Hepatocyte (in vitro differentiated cells): ENCODE measurements at regions not wholly inside any gene's neighbourhood (a gene's known extent, or its start where the extent isn't known, plus 50 kb on each side); places are given as distances from the start of the nearest gene placed in this dataset.

Experiments used
- DNase-seq: peaks from one replicate; pipeline ENCODE4 v3.0.0-alpha.2; 2016; ENCODE audit warnings: low spot score
- H2AFZ ChIP-seq: fragments of 200-600 bp; sonication (generic); 2 replicates; pipeline ENCODE4 v1.6.0; 2016; ENCODE audit warnings: antibody characterized with exemption, mild to moderate bottlenecking
- H3K27ac ChIP-seq: fragments of 200-600 bp; sonication (generic); 2 replicates; pipeline ENCODE4 v1.5.1; 2016; ENCODE audit warnings: mild to moderate bottlenecking
- H3K27me3 ChIP-seq: fragments of 200-600 bp; sonication (generic); 2 replicates; pipeline ENCODE4 v1.6.1; 2016
- H3K36me3 ChIP-seq: fragments of 200-600 bp; sonication (generic); replicated peaks from 2 replicates; pipeline ENCODE4 v1.5.1; 2016; ENCODE audit warnings: low read depth; ENCODE audit not compliant: insufficient read depth
- H3K4me1 ChIP-seq: fragments of 200-600 bp; sonication (generic); 2 replicates; pipeline ENCODE4 v1.5.1; 2016; ENCODE audit warnings: mild to moderate bottlenecking, moderate library complexity; ENCODE audit not compliant: insufficient read depth
- H3K4me2 ChIP-seq: fragments of 200-600 bp; sonication (generic); 2 replicates; pipeline ENCODE4 v1.6.0; 2016
- H3K4me3 ChIP-seq: fragments of 200-600 bp; sonication (generic); 2 replicates; pipeline ENCODE4 v1.5.1; 2016; ENCODE audit warnings: mild to moderate bottlenecking
- H3K79me2 ChIP-seq: fragments of 200-600 bp; sonication (generic); 2 replicates; pipeline ENCODE4 v1.6.0; 2017; ENCODE audit warnings: mild to moderate bottlenecking
- H3K9me2 ChIP-seq: fragments of 200-600 bp; sonication (generic); replicated peaks from 2 replicates; pipeline ENCODE4 v1.6.0; 2017; ENCODE audit warnings: mild to moderate bottlenecking; ENCODE audit not compliant: insufficient read depth
- H3K9me3 ChIP-seq: fragments of 200-600 bp; sonication (generic); 2 replicates; pipeline ENCODE4 v1.5.1; 2016; ENCODE audit warnings: low read depth, mild to moderate bottlenecking
- H4K20me1 ChIP-seq: fragments of 200-600 bp; sonication (generic); 2 replicates; pipeline ENCODE4 v1.6.0; 2016; ENCODE audit warnings: mild to moderate bottlenecking; ENCODE audit not compliant: insufficient read depth, poor library complexity, severe bottlenecking
- EZH2 ChIP-seq: fragments of 200-600 bp; sonication (generic); IDR thresholded peaks from 2 replicates; pipeline ENCODE4 v1.6.1; 2016; ENCODE audit warnings: antibody characterized with exemption, mild to moderate bottlenecking, borderline replicate concordance
- EZH2phosphoT487 ChIP-seq: fragments of 200-600 bp; sonication (generic); IDR thresholded peaks from one replicate; pipeline ENCODE4 v1.6.1; 2018; ENCODE audit warnings: antibody characterized with exemption, mild to moderate bottlenecking, low read depth, moderate library complexity; ENCODE audit not compliant: unreplicated experiment, severe bottlenecking
- WGBS: methylation state at CpG from one replicate; pipeline ENCODE4 v1.1.6; 2016; ENCODE audit warnings: low lambda C conversion rate; ENCODE audit errors: missing lambda C conversion rate; 5-methylcytosine and 5-hydroxymethylcytosine counted together
- TF ChIP-seq, protein P1 (sequence below): fragments of 200-600 bp; sonication (generic); IDR thresholded peaks from 2 replicates; pipeline ENCODE4 v1.5.1; 2016; ENCODE audit warnings: antibody characterized with exemption, mild to moderate bottlenecking; ENCODE audit not compliant: poor library complexity

DNA sequence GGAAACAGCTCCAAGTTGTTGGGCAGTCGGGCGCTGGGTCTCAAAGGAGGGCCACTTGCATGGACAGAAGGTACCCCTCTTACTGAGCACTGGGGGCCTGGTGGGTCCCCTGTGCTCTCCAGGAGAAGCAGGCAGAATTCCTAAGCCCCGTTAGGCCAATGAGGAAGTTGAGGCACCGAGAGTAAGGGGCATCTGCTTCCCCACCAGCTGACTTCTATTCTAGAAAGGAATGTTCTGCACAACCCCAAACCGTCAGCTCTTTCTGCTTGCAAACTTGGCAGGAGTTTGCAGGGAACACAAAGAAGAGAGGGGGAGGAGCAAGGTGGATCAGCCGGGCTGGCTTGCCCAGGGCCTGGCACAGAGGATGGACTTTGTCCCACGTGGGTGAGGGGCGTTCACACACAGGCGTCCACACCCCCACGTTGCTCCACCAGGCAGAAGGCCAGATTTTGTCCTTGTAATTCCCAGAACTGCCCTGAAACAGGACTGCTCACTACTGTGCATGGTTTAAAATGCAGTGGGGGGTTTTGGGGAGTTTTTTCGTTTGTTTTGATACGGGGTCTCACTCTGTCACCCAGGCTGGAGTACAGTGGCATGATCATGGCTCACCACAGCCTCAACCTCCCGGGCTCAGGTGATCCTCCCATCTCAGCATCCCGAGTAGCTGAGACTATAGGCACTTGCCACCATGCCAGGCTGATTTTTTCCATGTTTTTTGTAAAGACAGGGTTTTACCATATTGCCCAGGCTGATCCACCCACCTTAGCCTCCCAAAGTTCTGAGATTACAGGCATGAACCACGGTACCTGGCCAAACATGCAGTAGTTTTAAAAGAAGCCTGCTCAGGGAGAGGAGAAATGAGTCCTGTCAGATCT lies 93.3 kb downstream of the SNX5 start:
- peak overlapping the region; percentile 65 for H2AFZ ChIP-seq
- H3K4me1 ChIP-seq: peaks cover 48% of the 10 kb centered on the region
- 40% methylated on average over 15 of the region's 15 CpGs for WGBS

GRCh38 chr20:17874271-17875105 lies 94.1 kb downstream of the SNX5 start:
- Histone ChIP-seq H2AFZ (no peak overlapping the region), H3K4me1 (peaks cover 48% of the 10 kb centered on the region), H3K9me3 (no peaks in the 10 kb centered on the region), H3K4me3 (no peak overlapping the region), H3K9me2 (no peaks in the 10 kb centered on the region), H3K79me2 (no peaks in the 10 kb centered on the region), H3K27me3 (no peaks in the 10 kb centered on the region), H4K20me1 (no peaks in the 10 kb centered on the region), H3K27ac (peak overlapping the region; percentile 93), H3K36me3 (no peaks in the 10 kb centered on the region), H3K4me2 (peak overlapping the region; percentile 65)
- TF ChIP-seq EZH2: no peak
- TF ChIP-seq EZH2phosphoT487: no peak
- TF ChIP-seq, protein P1, sequence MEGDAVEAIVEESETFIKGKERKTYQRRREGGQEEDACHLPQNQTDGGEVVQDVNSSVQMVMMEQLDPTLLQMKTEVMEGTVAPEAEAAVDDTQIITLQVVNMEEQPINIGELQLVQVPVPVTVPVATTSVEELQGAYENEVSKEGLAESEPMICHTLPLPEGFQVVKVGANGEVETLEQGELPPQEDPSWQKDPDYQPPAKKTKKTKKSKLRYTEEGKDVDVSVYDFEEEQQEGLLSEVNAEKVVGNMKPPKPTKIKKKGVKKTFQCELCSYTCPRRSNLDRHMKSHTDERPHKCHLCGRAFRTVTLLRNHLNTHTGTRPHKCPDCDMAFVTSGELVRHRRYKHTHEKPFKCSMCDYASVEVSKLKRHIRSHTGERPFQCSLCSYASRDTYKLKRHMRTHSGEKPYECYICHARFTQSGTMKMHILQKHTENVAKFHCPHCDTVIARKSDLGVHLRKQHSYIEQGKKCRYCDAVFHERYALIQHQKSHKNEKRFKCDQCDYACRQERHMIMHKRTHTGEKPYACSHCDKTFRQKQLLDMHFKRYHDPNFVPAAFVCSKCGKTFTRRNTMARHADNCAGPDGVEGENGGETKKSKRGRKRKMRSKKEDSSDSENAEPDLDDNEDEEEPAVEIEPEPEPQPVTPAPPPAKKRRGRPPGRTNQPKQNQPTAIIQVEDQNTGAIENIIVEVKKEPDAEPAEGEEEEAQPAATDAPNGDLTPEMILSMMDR: no peak
- DNase-seq: no peak
- 77% methylated on average over 5 of the region's 7 CpGs for WGBS

More for the DNA sequence above, 93.3 kb downstream of the SNX5 start:
- H4K20me1 ChIP-seq: no peaks in the 10 kb centered on the region
- H3K27me3 ChIP-seq: no peaks in the 10 kb centered on the region
- H3K9me2 ChIP-seq: no peaks in the 10 kb centered on the region
- no peak for TF ChIP-seq EZH2phosphoT487
- TF ChIP-seq, protein P1: no peak
- peak overlapping the region; percentile 93 for H3K27ac ChIP-seq
- H3K79me2 ChIP-seq: no peaks in the 10 kb centered on the region
- DNase-seq: peak; percentile 92
- no peak overlapping the region for H3K4me3 ChIP-seq
- no peaks in the 10 kb centered on the region for H3K36me3 ChIP-seq
- H3K9me3 ChIP-seq: no peaks in the 10 kb centered on the region
- H3K4me2 ChIP-seq: peak overlapping the region; percentile 65

- H3K9me2 ChIP-seq: no peaks in the 10 kb centered on the region
- no peaks in the 10 kb centered on the region for H3K36me3 ChIP-seq
- no peak for TF ChIP-seq EZH2
- TF ChIP-seq, protein P1: no peak
- WGBS: 61% methylated on average over 14 of the region's 14 CpGs
- H3K27ac ChIP-seq: peak overlapping the region; percentile 93
- no peaks in the 10 kb centered on the region for H4K20me1 ChIP-seq
- no peak overlapping the region for H3K4me2 ChIP-seq
- H3K4me3 ChIP-seq: no peak overlapping the region
- no peaks in the 10 kb centered on the region for H3K27me3 ChIP-seq
- H2AFZ ChIP-seq: no peak overlapping the region
- H3K79me2 ChIP-seq: no peaks in the 10 kb centered on the region
- H3K9me3 ChIP-seq: no peaks in the 10 kb centered on the region
- peaks cover 44% of the 10 kb centered on the region for H3K4me1 ChIP-seq
- peak; percentile 92 for DNase-seq
Measured at GRCh38 chr20:17873410-17874270, 95.0 kb downstream of the SNX5 start.
